BLaER1 treated with 17β-estradiol and CSF1 and Interleukin-3, amounts not matched to agents 10 nM and 100 nM (cell line): ENCODE measurements at regions not wholly inside any gene's neighbourhood (a gene's known extent, or its start where the extent isn't known, plus 50 kb on each side); places are given as distances from the start of the nearest gene placed in this dataset.

ENCODE experiments used
- H3K27ac ChIP-seq, 11 experiments: shearing (Covaris generic); formaldehyde crosslinking; 2 replicates each; pipeline ENCODE4 v1.8.1; 2022
- H3K27me3 ChIP-seq, 11 experiments: shearing (Covaris generic); formaldehyde crosslinking; 2 replicates each; pipeline ENCODE4 v1.8.1; 2022
- H3K36me3 ChIP-seq, 11 experiments: shearing (Covaris generic); formaldehyde crosslinking; 2 replicates each; pipeline ENCODE4 v1.8.1; 2022
- H3K4me1 ChIP-seq, 10 experiments: shearing (Covaris generic); formaldehyde crosslinking; 2 replicates each; pipeline ENCODE4 v1.8.1; 2022
- H3K4me2 ChIP-seq, 11 experiments: shearing (Covaris generic); formaldehyde crosslinking; 2 replicates each; pipeline ENCODE4 v1.8.1; 2022
- H3K4me3 ChIP-seq, 10 experiments: shearing (Covaris generic); formaldehyde crosslinking; 2 replicates each; pipeline ENCODE4 v1.8.1; 2022
- H3K9ac ChIP-seq, 11 experiments: shearing (Covaris generic); formaldehyde crosslinking; 2 replicates each; pipeline ENCODE4 v1.8.1; 2022
- H3K9me3 ChIP-seq, 11 experiments: shearing (Covaris generic); formaldehyde crosslinking; replicated peaks in 1 of 11; 2 replicates each; pipeline ENCODE4 v1.8.1; 2022
- H4K20me1 ChIP-seq, 11 experiments: shearing (Covaris generic); formaldehyde crosslinking; 2 replicates each; pipeline ENCODE4 v1.8.1; 2022
- Cebpa-rat ChIP-seq, 11 experiments: shearing (Covaris generic); IDR thresholded peaks; 2 replicates each; pipeline ENCODE4 v1.8.1; 2022

DNA sequence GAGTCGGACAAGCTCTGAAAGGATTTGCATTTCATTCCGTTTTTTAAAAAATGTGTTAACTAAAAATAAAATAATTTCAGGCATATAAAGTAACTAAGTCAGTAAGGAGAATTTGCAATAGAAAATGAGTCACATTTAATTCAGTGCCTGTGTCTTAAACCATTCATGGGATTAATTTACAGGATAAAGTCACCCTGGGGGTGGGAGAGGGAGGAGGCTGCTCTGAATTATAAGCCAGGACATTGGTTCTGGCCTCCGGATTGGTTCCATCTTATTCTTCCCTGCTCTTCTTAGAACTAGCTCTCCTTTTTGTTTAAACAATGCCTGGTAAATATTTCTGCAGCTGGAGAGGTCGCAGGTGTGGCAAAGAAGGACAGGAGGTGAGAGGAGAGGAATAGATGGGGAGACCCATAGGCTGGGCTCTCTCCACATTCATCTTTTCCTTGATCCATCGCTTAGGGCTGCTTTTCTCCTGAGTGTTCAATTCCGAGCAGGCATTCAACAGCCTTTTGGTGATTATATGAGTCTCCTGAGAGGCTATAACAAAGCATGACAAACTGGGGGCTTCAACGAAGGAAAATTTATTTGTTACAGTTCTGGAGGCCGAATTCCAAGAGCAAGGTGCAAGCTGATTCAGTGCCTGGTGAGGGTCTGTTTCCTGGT, 319.2 kb downstream of the PHKB start:
- Histone ChIP-seq H3K9me3 (no peaks in the 10 kb centered on the region), H3K27me3 (no peaks in the 10 kb centered on the region), H3K9ac (no peak overlapping the region), H4K20me1 (no peaks in the 10 kb centered on the region), H3K27ac (peak overlapping the region in 1 of 11 experiments; percentile 59; a peak in 1 of 22 replicates), H3K4me2 (peak overlapping the region in 6 of 11 experiments; percentile 60 to 89 (median 84); a peak in 10 of 22 replicates), H3K36me3 (no peaks in the 10 kb centered on the region), H3K4me3 (peak overlapping the region in 2 of 10 experiments; percentile 42 to 53; a peak in 1 of 20 replicates), H3K4me1 (peaks cover 9 to 28% (median 13%) of the 10 kb centered on the region in 10 experiments)
- no peak for TF ChIP-seq Cebpa-rat (IDR thresholded peaks at IDR 0.05)

DNA sequence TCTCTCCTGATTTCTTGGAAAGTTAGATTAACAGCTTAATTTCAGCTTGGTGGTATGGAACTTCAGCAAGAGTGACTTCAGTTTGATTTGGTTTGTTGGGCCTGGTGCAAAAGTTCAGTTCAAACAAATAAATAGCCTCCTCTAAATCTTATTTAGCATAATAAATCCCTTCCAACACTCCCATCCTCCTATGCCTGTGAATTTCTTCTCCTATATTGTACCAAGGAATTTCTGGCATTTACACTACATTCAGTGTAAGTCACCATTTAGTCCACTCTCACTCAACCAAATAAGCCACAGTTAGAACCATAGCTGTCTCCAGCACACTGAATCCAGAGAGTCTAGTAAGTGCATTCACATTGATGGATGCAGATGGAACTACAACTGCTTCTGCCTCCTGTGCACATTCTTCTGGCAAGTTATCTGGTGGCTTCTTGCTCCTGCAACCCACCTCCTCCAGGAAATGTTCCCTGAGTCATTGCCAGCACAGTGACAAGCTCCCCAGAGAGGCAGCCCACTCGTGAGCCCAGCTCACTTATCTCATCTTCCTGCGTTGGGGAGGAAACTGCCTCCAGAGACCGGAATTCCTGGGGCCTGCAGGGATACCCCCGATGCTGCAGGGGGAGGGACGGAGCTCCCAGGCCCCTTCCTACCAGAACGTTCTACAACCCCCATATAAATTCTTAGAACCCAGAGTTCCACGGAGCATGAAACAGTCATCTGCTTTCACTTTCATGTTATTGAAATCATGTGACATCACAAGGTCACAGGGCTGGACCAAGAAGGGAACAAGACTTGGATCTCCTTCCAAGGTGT, 318.3 kb downstream of the PHKB start:
- peak overlapping the region; percentile 35 to 55 (median 42); a peak in 17 of 20 replicates for H3K4me3 ChIP-seq
- H4K20me1 ChIP-seq = no peaks in the 10 kb centered on the region
- no peak for TF ChIP-seq Cebpa-rat (IDR thresholded peaks at IDR 0.05)
- H3K36me3 ChIP-seq = no peaks in the 10 kb centered on the region
- no peaks in the 10 kb centered on the region for H3K9me3 ChIP-seq
- peaks cover 9 to 28% (median 13%) of the 10 kb centered on the region in 10 experiments for H3K4me1 ChIP-seq
- H3K9ac ChIP-seq = peak overlapping the region in 6 of 11 experiments; percentile 14 to 55 (median 34); a peak in 7 of 22 replicates
- peak overlapping the region; percentile 58 to 89 (median 82) for H3K4me2 ChIP-seq
- H3K27me3 ChIP-seq = no peaks in the 10 kb centered on the region
- peak overlapping the region in 9 of 11 experiments; percentile 2 to 59 (median 48); a peak in 14 of 22 replicates for H3K27ac ChIP-seq

DNA sequence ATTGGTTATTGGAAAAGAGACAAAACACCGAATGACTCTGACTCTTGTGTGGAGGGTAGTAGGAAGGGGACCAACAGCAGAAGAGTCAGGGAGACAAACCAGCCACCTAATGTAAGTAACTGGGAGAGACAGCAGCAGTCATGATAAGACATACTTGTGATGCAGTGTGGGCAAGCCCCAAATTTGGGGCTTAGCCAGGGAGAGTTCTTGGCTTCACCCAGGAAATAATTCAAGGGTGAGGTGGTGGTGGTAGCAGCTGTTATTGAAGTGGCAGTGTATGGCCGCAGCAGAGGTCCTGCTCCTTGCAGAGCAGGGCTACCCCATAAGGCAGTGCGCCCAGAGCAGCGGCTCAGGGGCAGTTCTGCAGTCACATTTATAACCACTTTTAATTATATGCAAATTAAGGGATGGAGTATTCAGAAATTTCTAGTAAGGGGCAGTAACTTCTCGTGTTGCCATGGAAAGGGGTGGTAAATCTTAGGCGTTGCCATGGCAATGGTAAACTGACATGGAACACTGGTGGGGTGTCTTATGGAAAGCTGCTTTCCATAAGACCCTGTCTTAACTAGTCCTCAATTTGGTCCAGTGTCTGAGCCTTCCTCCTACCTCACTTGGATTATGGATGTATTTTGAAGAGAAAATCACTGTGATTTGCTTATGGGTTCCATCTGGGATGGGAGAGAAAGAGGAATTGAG, 317.1 kb downstream of the PHKB start:
- Histone ChIP-seq H4K20me1 (no peaks in the 10 kb centered on the region), H3K4me2 (peak overlapping the region in 1 of 11 experiments; percentile 89; a peak in 1 of 22 replicates), H3K4me1 (peaks cover 9 to 28% (median 13%) of the 10 kb centered on the region in 10 experiments), H3K4me3 (no peak overlapping the region), H3K9me3 (no peaks in the 10 kb centered on the region), H3K36me3 (no peaks in the 10 kb centered on the region), H3K27me3 (no peaks in the 10 kb centered on the region), H3K27ac (no peak overlapping the region), H3K9ac (no peak overlapping the region)
- TF ChIP-seq Cebpa-rat (IDR thresholded peaks at IDR 0.05) = no peak

DNA sequence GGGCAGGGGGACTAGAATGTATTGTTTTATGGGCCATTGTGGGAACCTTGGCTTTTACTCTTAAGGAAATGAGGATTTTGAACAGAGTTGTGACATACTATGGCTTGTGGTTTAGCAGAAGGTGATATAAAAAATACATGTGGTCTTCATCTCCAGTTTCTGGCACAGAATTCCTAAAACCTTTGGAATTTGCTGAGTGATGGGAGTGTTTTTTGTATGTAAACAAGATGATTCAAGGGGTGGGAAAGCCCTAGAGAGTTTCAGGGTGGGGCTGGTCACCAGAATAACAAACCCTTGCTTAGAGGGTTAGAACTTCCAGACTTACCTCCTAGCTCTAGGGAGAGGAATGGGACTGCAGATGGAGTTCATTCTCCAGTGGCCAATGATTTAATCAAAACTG, 316.1 kb downstream of the PHKB start:
- H3K27me3 ChIP-seq = no peaks in the 10 kb centered on the region
- no peak for TF ChIP-seq Cebpa-rat (IDR thresholded peaks at IDR 0.05)
- no peaks in the 10 kb centered on the region for H4K20me1 ChIP-seq
- H3K9me3 ChIP-seq = no peaks in the 10 kb centered on the region
- peaks cover 9 to 28% (median 13%) of the 10 kb centered on the region in 10 experiments for H3K4me1 ChIP-seq
- no peak overlapping the region for H3K4me2 ChIP-seq
- no peak overlapping the region for H3K9ac ChIP-seq
- no peak overlapping the region for H3K4me3 ChIP-seq
- H3K27ac ChIP-seq = no peak overlapping the region
- H3K36me3 ChIP-seq = no peaks in the 10 kb centered on the region

DNA sequence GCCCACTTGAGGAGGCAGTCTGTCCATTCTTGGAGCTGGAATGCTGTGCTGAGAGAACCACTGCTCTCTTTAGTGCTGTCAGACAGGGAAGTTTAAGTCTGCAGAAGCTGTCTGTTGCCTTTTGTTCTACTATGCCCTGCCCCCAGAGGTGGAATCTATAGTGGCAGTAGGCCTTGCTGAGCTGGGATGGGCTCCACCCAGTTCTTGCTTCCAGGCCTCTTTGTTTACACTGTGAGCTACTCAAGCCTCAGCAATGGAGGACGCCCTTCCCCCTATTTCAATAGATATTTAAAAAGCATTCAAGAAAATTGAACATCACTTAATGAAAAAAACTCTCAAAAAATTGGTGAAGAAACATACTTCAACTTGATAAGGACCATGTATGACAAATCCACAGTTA, 313.5 kb downstream of the PHKB start:
- Histone ChIP-seq H4K20me1 (no peaks in the 10 kb centered on the region), H3K4me3 (no peak overlapping the region)

DNA sequence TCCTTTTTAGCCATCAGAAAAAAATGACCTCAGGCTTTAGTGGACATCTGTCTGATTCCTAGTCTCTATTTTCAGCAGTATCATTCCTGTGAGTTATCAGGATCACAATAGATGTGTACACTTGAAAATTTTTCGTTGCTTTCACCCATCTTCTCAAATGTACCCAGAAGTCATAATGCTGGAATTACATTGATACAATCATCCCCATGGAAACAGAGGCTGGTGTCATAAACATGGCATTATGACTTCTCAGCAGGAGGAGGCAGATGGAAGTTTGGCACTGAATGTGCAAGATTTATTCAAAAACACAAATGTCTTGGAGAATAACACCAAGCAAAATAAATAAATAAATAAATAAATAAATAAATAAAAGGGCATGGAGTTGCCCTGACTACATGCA, 292.5 kb downstream of the PHKB start:
- Histone ChIP-seq H3K4me3 (no peak overlapping the region), H3K27ac (no peak overlapping the region), H3K36me3 (no peaks in the 10 kb centered on the region), H3K9ac (no peak overlapping the region), H3K9me3 (no peaks in the 10 kb centered on the region), H4K20me1 (no peaks in the 10 kb centered on the region), H3K4me2 (no peak overlapping the region), H3K27me3 (no peaks in the 10 kb centered on the region), H3K4me1 (no peaks in the 10 kb centered on the region)
- no peak for TF ChIP-seq Cebpa-rat (IDR thresholded peaks at IDR 0.05)

More for the DNA sequence above, 313.5 kb downstream of the PHKB start:
- Histone ChIP-seq H3K4me1 (peaks cover 7 to 12% (median 9%) of the 10 kb centered on the region in 10 experiments), H3K9ac (no peak overlapping the region), H3K27me3 (no peaks in the 10 kb centered on the region), H3K4me2 (no peak overlapping the region), H3K9me3 (no peaks in the 10 kb centered on the region), H3K27ac (no peak overlapping the region), H3K36me3 (no peaks in the 10 kb centered on the region)
- TF ChIP-seq Cebpa-rat (IDR thresholded peaks at IDR 0.05) = no peak
